ENCODE measurements at regions not wholly inside any gene's neighbourhood (a gene's known extent, or its start where the extent isn't known, plus 50 kb on each side); places are given as distances from the start of the nearest gene placed in this dataset.
"Not testable (repeated sequence)": the region's sequence is repeated elsewhere in the genome, so short reads cannot be mapped to it uniquely, and the experiment has no call there.

GRCh38 chr14:77985211-77985615 lies 185.0 kb upstream of the NRXN3 start:
- DNase-seq: no peak

GRCh38 chr14:77986773-77987172 lies 183.4 kb upstream of the NRXN3 start:
- no peak for DNase-seq

- no peak for DNase-seq
Observed at GRCh38 chr14:77988096-77988870, 181.9 kb upstream of the NRXN3 start.

- no peak for DNase-seq
Observed at GRCh38 chr14:77988970-77989369, 181.2 kb upstream of the NRXN3 start.

GRCh38 chr14:77989441-77989991 lies 180.7 kb upstream of the NRXN3 start:
- no peak for DNase-seq

- no peak for DNase-seq
Observed at GRCh38 chr14:77990337-77990736, 179.8 kb upstream of the NRXN3 start.

GRCh38 chr14:77991128-77991772 lies 178.9 kb upstream of the NRXN3 start:
- DNase-seq: no peak

- no peak for DNase-seq
Observed at GRCh38 chr14:78005325-78005724, 164.8 kb upstream of the NRXN3 start.

GRCh38 chr14:78007160-78007559 lies 163.0 kb upstream of the NRXN3 start:
- DNase-seq: no peak

GRCh38 chr14:78010688-78011087 lies 159.5 kb upstream of the NRXN3 start:
- no peak for DNase-seq

GRCh38 chr14:78013911-78014310 lies 156.3 kb upstream of the NRXN3 start:
- not testable (repeated sequence) for DNase-seq

- no peak for DNase-seq
Observed at GRCh38 chr14:78016532-78016931, 153.6 kb upstream of the NRXN3 start.

- DNase-seq: no peak
Observed at GRCh38 chr14:78018283-78018682, 151.9 kb upstream of the NRXN3 start.

GRCh38 chr14:78022059-78022458 lies 148.1 kb upstream of the NRXN3 start:
- DNase-seq: peak; percentile 8 to 14

- DNase-seq: no peak
Observed at GRCh38 chr14:78023112-78023511, 147.1 kb upstream of the NRXN3 start.

GRCh38 chr14:78028471-78028870 lies 141.7 kb upstream of the NRXN3 start:
- DNase-seq: no peak

GRCh38 chr14:78029601-78030372 lies 140.4 kb upstream of the NRXN3 start:
- no peak for DNase-seq

- no peak for DNase-seq
Observed at GRCh38 chr14:78043349-78043748, 126.8 kb upstream of the NRXN3 start.

GRCh38 chr14:78048120-78048519 lies 122.1 kb upstream of the NRXN3 start:
- DNase-seq: no peak

GRCh38 chr14:78056890-78057289 lies 113.3 kb upstream of the NRXN3 start:
- not testable (repeated sequence) for DNase-seq

GRCh38 chr14:78070344-78070743 lies 99.8 kb upstream of the NRXN3 start:
- no peak for DNase-seq

- DNase-seq: no peak
Observed at GRCh38 chr14:78071016-78071549, 99.1 kb upstream of the NRXN3 start.

- DNase-seq: no peak
Observed at GRCh38 chr14:78073028-78073427, 97.1 kb upstream of the NRXN3 start.

Measured in CD4-positive, alpha-beta T cell treated with Interferon alpha-2 for 1 hour (primary cell).